Heart right ventricle (tissue), 16 donors: ENCODE measurements at regions not wholly inside any gene's neighbourhood (a gene's known extent, or its start where the extent isn't known, plus 50 kb on each side); places are given as distances from the start of the nearest gene placed in this dataset.

Source experiments
- ATAC-seq, 8 donors: fragments of 200-7000 bp; cut with Tn5 transposase; one replicate each; pipeline ENCODE4 v1.9.1; 2020; ENCODE audit warnings: mild to moderate bottlenecking in 8 of 8, moderate library complexity in 8 of 8, moderate number of reproducible peaks in 1 of 8
- DNase-seq, 2 donors: peaks; one replicate each; pipeline ENCODE4 v3.0.0-alpha.2; 2020
- H3K27ac ChIP-seq, 10 donors: fragments of 200-600 bp; sonication (generic) in 2 of 10; one replicate each; pipeline versions ENCODE4 v1.5.0 to v1.8.0; 2020 to 2022; ENCODE audit warnings: mild to moderate bottlenecking in 3 of 10
- H3K27me3 ChIP-seq, 7 donors: fragments of 200-600 bp; one replicate each; pipeline ENCODE4 v1.8.0; 2021 to 2022; ENCODE audit warnings: mild to moderate bottlenecking in 2 of 7
- H3K36me3 ChIP-seq, 9 donors: fragments of 200-600 bp; sonication (generic) in 1 of 9; one replicate each; pipeline versions ENCODE4 v1.5.0 to v1.8.0; 2020 to 2022; ENCODE audit warnings: mild to moderate bottlenecking in 2 of 9
- H3K4me1 ChIP-seq, 9 donors: fragments of 200-600 bp; sonication (generic) in 1 of 9; one replicate each; pipeline versions ENCODE4 v1.5.0 to v1.8.0; 2020 to 2022; ENCODE audit warnings: mild to moderate bottlenecking in 4 of 9
- H3K4me3 ChIP-seq, 10 donors: fragments of 200-600 bp; sonication (generic) in 2 of 10; one replicate each; pipeline versions ENCODE4 v1.5.0 to v1.8.0; 2020 to 2022; ENCODE audit warnings: mild to moderate bottlenecking in 7 of 10, moderate library complexity in 2 of 10
- H3K9me3 ChIP-seq, 11 donors: fragments of 200-600 bp in 10 of 11; sonication (generic) in 2 of 11; one replicate each; pipeline versions ENCODE4 v1.5.0 to v1.8.0; 2013 to 2022; ENCODE audit warnings: mild to moderate bottlenecking in 2 of 11, control low read depth in 1 of 11, moderate library complexity in 1 of 11
- WGBS, 2 donors: extraction: QIAGEN DNeasy Blood & Tissue Kit; methylation state at CpG; one replicate each; pipeline ENCODE4 v1.1.7; 2013; ENCODE audit warnings: inconsistent platforms in 1 of 2; 5-methylcytosine and 5-hydroxymethylcytosine counted together
- intact Hi-C, 10 donors: fragments of 100-400 bp; cut with DNase I; formaldehyde crosslinking; loops; one replicate each; pipeline versions ENCODE4 v1.11.1 to v1.14.2; 2022
- TF ChIP-seq, protein P1 (sequence below), 9 donors: fragments of 200-600 bp; sonication (generic) in 2 of 9; IDR thresholded peaks; one replicate each; pipeline versions ENCODE4 v1.5.0 to v1.8.0; 2021 to 2022; ENCODE audit warnings: antibody characterized with exemption in 9 of 9, mild to moderate bottlenecking in 5 of 9, moderate library complexity in 1 of 9
- donor health status: Arrhythmogenic right ventricular cardiomyopathy.
- donor health status: ischemic (EF 13 %, LVEDD 7.1; RV severe dilation, severe dysfunction).
- donor health status: healthy with polysubstance abuse.
- donor health status: DM: no; HTN: yes; CAD: no.
- donor health status: DM: no; HTN: no; CAD: no.
- donor health status: ischemic (EF 25% LVEDD 6.9; RV normal size, moderate dysfunction).
- donor health status: ischemic (EF 25% LVEDD 5.7; RV mildly dilated, moderate dysfunction).
- donor health status: healthy.
- donor health status: DM: yes; HTN: yes; CAD: no.
- donor health status: Ischemic cardiomyopathy.
- donor health status: ischemic (EF 35%, LVEDD 5.7; RV mildly dilated, moderate dysfunction).
- donor health status: nonischemic (EF 11% LVEDD 7.7; RV severe dilation, severe dysfunction).
- donor health status: DM: yes; HTN: yes; CAD: no.
- donor health status: PGD.
- donor health status: ischemic (EF 29% LVEDD 5.4; RV normal size, mild dysfunction).
- donor health status: nonischemic (EF 23%, LVEDD 6.1; RV moderate dilation, normal function).

DNA sequence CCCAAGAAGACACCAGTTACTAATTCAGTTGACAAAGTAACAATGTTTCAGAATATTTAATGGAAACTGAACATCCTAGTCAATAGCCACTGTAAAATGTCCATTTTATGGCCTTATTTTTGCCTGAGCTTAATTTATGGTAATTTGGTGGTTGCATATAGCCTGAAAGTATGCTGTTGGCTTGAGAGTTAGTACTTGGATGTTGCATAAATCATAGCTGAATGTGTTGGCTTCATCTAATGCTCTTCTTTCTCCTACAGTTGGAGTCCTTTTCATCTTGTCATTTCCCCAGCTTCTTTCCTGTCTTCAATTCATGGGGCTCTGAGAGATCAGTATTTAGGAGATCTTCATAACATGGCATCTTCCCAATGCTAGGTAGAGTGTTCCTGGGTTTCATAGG, 164.6 kb downstream of the MAT2B start:
- Histone ChIP-seq H3K4me1 (no peaks in the 10 kb centered on the region), H3K36me3 (no peaks in the 10 kb centered on the region), H3K4me3 (no peak overlapping the region), H3K27me3 (no peaks in the 10 kb centered on the region), H3K9me3 (no peaks in the 10 kb centered on the region), H3K27ac (no peak overlapping the region)
- intact Hi-C loops = no loop called here
- ATAC-seq (no peak), DNase-seq (no peak)
- TF ChIP-seq, protein P1, sequence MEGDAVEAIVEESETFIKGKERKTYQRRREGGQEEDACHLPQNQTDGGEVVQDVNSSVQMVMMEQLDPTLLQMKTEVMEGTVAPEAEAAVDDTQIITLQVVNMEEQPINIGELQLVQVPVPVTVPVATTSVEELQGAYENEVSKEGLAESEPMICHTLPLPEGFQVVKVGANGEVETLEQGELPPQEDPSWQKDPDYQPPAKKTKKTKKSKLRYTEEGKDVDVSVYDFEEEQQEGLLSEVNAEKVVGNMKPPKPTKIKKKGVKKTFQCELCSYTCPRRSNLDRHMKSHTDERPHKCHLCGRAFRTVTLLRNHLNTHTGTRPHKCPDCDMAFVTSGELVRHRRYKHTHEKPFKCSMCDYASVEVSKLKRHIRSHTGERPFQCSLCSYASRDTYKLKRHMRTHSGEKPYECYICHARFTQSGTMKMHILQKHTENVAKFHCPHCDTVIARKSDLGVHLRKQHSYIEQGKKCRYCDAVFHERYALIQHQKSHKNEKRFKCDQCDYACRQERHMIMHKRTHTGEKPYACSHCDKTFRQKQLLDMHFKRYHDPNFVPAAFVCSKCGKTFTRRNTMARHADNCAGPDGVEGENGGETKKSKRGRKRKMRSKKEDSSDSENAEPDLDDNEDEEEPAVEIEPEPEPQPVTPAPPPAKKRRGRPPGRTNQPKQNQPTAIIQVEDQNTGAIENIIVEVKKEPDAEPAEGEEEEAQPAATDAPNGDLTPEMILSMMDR (IDR thresholded peaks at IDR 0.05) = no peak

DNA sequence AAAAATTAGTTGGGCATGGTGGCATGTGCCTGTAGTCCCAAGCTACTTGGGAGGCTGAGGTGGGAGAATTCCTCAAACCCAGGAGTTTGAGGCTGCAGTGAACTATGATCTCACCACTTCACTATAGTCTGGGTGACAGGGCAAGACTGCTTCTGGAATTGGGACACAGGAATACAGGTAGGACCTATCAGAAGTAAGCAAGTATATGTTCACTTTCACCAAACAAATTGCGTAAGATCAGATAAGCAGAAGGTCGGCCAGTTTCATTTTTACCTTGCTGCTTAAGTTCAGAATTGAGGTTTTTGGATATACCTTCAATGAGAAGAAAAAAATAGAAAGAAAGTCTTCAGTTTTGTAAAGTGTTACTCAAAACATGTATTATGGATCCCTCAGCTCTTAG, 171.7 kb downstream of the MAT2B start:
- no peaks in the 10 kb centered on the region for H3K9me3 ChIP-seq
- no peaks in the 10 kb centered on the region for H3K4me1 ChIP-seq
- TF ChIP-seq, protein P1 (IDR thresholded peaks at IDR 0.05) = no peak
- H3K27me3 ChIP-seq = no peaks in the 10 kb centered on the region
- intact Hi-C loops = no loop called here
- H3K36me3 ChIP-seq = no peaks in the 10 kb centered on the region
- no peak overlapping the region for H3K27ac ChIP-seq
- 86 to 95% methylated on average over 2 of the region's 2 CpGs for WGBS, 2 donors
- ATAC-seq = no peak
- no peak for DNase-seq
- H3K4me3 ChIP-seq = no peak overlapping the region

DNA sequence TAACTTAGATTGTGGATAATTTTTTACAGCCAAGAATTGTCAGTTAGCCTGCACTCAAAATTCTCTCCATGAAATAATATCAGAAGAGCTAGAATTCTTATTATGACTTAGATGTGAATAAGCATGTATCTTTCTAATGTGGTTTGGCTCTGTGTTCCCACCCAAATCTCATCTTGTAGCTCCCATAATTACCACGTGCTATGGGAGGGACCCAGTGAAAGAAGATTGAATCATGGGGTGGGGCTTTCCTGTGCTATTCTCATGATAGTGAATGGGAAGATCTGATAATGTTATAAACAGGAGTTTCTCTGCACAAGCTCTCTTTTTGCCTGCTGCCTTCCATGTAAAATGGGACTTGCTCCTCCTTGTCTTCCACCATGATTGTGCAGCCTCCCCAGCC, 176.8 kb downstream of the MAT2B start:
- Histone ChIP-seq H3K4me1 (no peaks in the 10 kb centered on the region), H3K27me3 (no peaks in the 10 kb centered on the region), H3K9me3 (no peaks in the 10 kb centered on the region), H3K27ac (no peak overlapping the region), H3K4me3 (no peak overlapping the region), H3K36me3 (no peaks in the 10 kb centered on the region)
- intact Hi-C loops = no loop called here
- ATAC-seq = no peak
- WGBS, 2 donors = 39 to 47% methylated on average over 1 of the region's 1 CpG
- TF ChIP-seq, protein P1 (IDR thresholded peaks at IDR 0.05) = no peak
- DNase-seq = no peak

DNA sequence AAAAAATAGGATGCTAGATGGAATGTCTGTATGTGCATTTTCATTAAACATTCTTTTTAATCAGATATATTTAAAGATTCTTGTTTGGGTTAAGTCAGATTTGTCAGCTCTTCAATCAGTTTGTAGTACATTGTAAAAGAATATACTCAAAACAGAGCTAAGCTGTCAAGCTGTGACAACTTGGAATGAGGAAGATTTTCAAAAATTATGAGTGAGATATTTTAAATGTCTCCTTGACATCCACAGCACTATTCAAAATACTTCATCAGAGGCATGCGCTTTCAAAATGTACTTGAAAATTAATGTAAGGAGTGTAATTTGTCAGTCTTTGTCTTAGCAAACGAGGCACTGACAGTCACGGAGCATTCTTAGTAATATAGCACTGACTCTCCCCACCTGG, 182.0 kb downstream of the MAT2B start:
- no peaks in the 10 kb centered on the region for H3K4me1 ChIP-seq
- no peak for DNase-seq
- H3K27ac ChIP-seq = no peak overlapping the region
- no peak overlapping the region for H3K4me3 ChIP-seq
- H3K36me3 ChIP-seq = no peaks in the 10 kb centered on the region
- no peak for ATAC-seq
- no peaks in the 10 kb centered on the region for H3K27me3 ChIP-seq
- intact Hi-C loops = no loop called here
- 73 to 85% methylated on average over 3 of the region's 3 CpGs for WGBS, 2 donors
- no peaks in the 10 kb centered on the region for H3K9me3 ChIP-seq
- TF ChIP-seq, protein P1 (IDR thresholded peaks at IDR 0.05) = no peak

DNA sequence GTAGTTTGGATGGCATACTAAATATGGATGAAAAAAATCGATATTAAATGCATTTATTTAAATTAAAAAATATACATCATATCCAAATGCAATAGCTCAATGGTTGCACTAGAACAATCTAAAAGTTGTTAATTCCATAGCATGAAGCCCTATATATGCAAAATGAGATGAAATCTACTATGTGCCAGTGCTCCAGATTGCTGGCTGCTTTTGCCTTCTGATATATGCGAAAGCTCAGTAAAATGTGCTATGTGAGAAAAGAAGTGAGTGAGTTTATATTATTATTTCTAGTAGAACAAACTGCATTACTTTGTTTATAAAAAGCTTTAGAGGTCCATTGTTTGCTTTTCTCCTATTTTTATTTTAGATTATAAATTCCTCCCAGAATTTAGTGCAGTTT, 186.7 kb downstream of the MAT2B start:
- 88 to 96% methylated on average over 2 of the region's 2 CpGs for whole genome bisulfite sequencing, 2 donors
- intact Hi-C loops = loop anchor here in 2 of 10 donors (10.0 kb wide), 1 partner anchor 813 kb away; no protein-coding TSS in a partner anchor
- Histone ChIP-seq H3K27me3 (no peaks in the 10 kb centered on the region), H3K27ac (no peak overlapping the region), H3K4me1 (no peaks in the 10 kb centered on the region), H3K36me3 (no peaks in the 10 kb centered on the region), H3K4me3 (no peak overlapping the region), H3K9me3 (no peaks in the 10 kb centered on the region)
- DNase-seq = no peak
- no peak for ATAC-seq
- TF ChIP-seq, protein P1 (IDR thresholded peaks at IDR 0.05) = no peak
